Mesendoderm (in vitro differentiated cells): ENCODE measurements at regions not wholly inside any gene's neighbourhood (a gene's known extent, or its start where the extent isn't known, plus 50 kb on each side); places are given as distances from the start of the nearest gene placed in this dataset.

Experiments
- DNase-seq: peaks from one replicate; pipeline ENCODE4 v3.0.0; 2013
- H2AK5ac ChIP-seq: 2 replicates; pipeline ENCODE4 v1.6.1; 2013; ENCODE audit warnings: low read length, inconsistent platforms
- H2BK120ac ChIP-seq: 2 replicates; pipeline ENCODE4 v1.6.1; 2013; ENCODE audit warnings: low read depth, mild to moderate bottlenecking, low read length, moderate library complexity, mixed read lengths
- H2BK15ac ChIP-seq: replicated peaks from 2 replicates; pipeline ENCODE4 v1.6.1; 2013; ENCODE audit warnings: low read depth, mild to moderate bottlenecking, moderate library complexity
- H2BK5ac ChIP-seq: 2 replicates; pipeline ENCODE4 v1.6.1; 2013; ENCODE audit warnings: low read length, inconsistent platforms
- H3K18ac ChIP-seq: 2 replicates; pipeline ENCODE4 v1.6.1; 2013; ENCODE audit warnings: mild to moderate bottlenecking, low read length, mixed read lengths
- H3K23ac ChIP-seq: one replicate; pipeline ENCODE4 v1.6.1; 2013; ENCODE audit warnings: low read length
- H3K27ac ChIP-seq: 2 replicates; pipeline ENCODE4 v1.5.1; 2013; ENCODE audit warnings: low read depth, mild to moderate bottlenecking, inconsistent platforms, low read length, moderate library complexity
- H3K27me3 ChIP-seq: 2 replicates; pipeline ENCODE4 v1.6.1; 2013; ENCODE audit warnings: low read length, control low read depth, mild to moderate bottlenecking, inconsistent platforms; ENCODE audit not compliant: insufficient read depth, poor library complexity
- H3K36me3 ChIP-seq: 2 replicates; pipeline ENCODE4 v1.6.1; 2013; ENCODE audit warnings: low read length, inconsistent platforms; ENCODE audit not compliant: control insufficient read depth, insufficient read depth
- H3K4ac ChIP-seq: one replicate; pipeline ENCODE4 v1.6.1; 2013; ENCODE audit warnings: low read depth, mild to moderate bottlenecking, low read length, moderate library complexity
- H3K4me1 ChIP-seq: 2 replicates; pipeline ENCODE4 v1.6.1; 2013; ENCODE audit warnings: low read depth, low read length, inconsistent platforms; ENCODE audit not compliant: control insufficient read depth
- H3K4me2 ChIP-seq: 2 replicates; pipeline ENCODE4 v1.6.1; 2013; ENCODE audit warnings: low read length
- H3K4me3 ChIP-seq: 2 replicates; pipeline ENCODE4 v1.5.1; 2013; ENCODE audit warnings: mild to moderate bottlenecking, low read length
- H3K56ac ChIP-seq: one replicate; pipeline ENCODE4 v1.6.1; 2013; ENCODE audit warnings: low read length
- H3K79me1 ChIP-seq: 2 replicates; pipeline ENCODE4 v1.6.1; 2013; ENCODE audit warnings: low read length, inconsistent platforms
- H3K79me2 ChIP-seq: 2 replicates; pipeline ENCODE4 v1.6.1; 2013; ENCODE audit warnings: mild to moderate bottlenecking, low read length; ENCODE audit not compliant: control insufficient read depth, insufficient read depth
- H3K9ac ChIP-seq: 2 replicates; pipeline ENCODE4 v1.6.1; 2013; ENCODE audit warnings: low read length, inconsistent platforms
- H4K5ac ChIP-seq: one replicate; pipeline ENCODE4 v1.6.1; 2013; ENCODE audit warnings: low read length
- H4K8ac ChIP-seq: one replicate; pipeline ENCODE4 v1.6.1; 2013; ENCODE audit warnings: low read depth, mild to moderate bottlenecking, control low read depth, low read length, moderate library complexity
- WGBS: extraction: QIAGEN DNeasy Blood & Tissue Kit; methylation state at CpG from one replicate; pipeline ENCODE4 v1.1.7; 2013; ENCODE audit warnings: low lambda C conversion rate, missing lambda C conversion rate; ENCODE audit not compliant: insufficient coverage; ENCODE audit errors: extremely low coverage; 5-methylcytosine and 5-hydroxymethylcytosine counted together

- Histone ChIP-seq H2AK5ac (no peak overlapping the region), H2BK5ac (no peak overlapping the region), H3K56ac (no peak overlapping the region), H3K4ac (no peak overlapping the region), H3K4me3 (no peak overlapping the region), H3K23ac (no peak overlapping the region), H2BK120ac (no peak overlapping the region), H3K79me2 (no peaks in the 10 kb centered on the region), H3K27ac (no peak overlapping the region), H3K4me1 (no peaks in the 10 kb centered on the region), H3K27me3 (no peaks in the 10 kb centered on the region), H4K8ac (no peak overlapping the region), H4K5ac (no peak overlapping the region), H3K9ac (no peak overlapping the region), H3K18ac (no peak overlapping the region), H3K36me3 (no peaks in the 10 kb centered on the region), H2BK15ac (no peak overlapping the region), H3K79me1 (no peaks in the 10 kb centered on the region), H3K4me2 (no peak overlapping the region)
- DNase-seq: peak; percentile 9
- no CpG with 5 or more reads among the region's 9 CpGs for WGBS
Observed at GRCh38 chr5:3517348-3517747, 78.3 kb upstream of the IRX1 start.

GRCh38 chr5:3512361-3513095 lies 83.1 kb upstream of the IRX1 start:
- H3K4me2 ChIP-seq: no peak overlapping the region
- no peak overlapping the region for H2BK15ac ChIP-seq
- H3K4ac ChIP-seq: no peak overlapping the region
- DNase-seq: peak; percentile 6
- no peaks in the 10 kb centered on the region for H3K4me1 ChIP-seq
- no peak overlapping the region for H2BK5ac ChIP-seq
- H2BK120ac ChIP-seq: no peak overlapping the region
- no peak overlapping the region for H3K27ac ChIP-seq
- no peak overlapping the region for H2AK5ac ChIP-seq
- H3K56ac ChIP-seq: no peak overlapping the region
- H3K9ac ChIP-seq: no peak overlapping the region
- no peaks in the 10 kb centered on the region for H3K27me3 ChIP-seq
- no CpG with 5 or more reads among the region's 13 CpGs for WGBS
- no peak overlapping the region for H4K5ac ChIP-seq
- no peak overlapping the region for H3K4me3 ChIP-seq
- H3K79me2 ChIP-seq: no peaks in the 10 kb centered on the region
- no peaks in the 10 kb centered on the region for H3K36me3 ChIP-seq
- H3K79me1 ChIP-seq: no peaks in the 10 kb centered on the region
- H4K8ac ChIP-seq: no peak overlapping the region
- H3K23ac ChIP-seq: no peak overlapping the region
- H3K18ac ChIP-seq: no peak overlapping the region

- Histone ChIP-seq H3K4ac (no peak overlapping the region), H3K4me1 (no peaks in the 10 kb centered on the region), H2BK15ac (no peak overlapping the region), H4K8ac (no peak overlapping the region), H3K79me1 (no peaks in the 10 kb centered on the region), H3K4me2 (no peak overlapping the region), H4K5ac (no peak overlapping the region), H2BK5ac (no peak overlapping the region), H2AK5ac (no peak overlapping the region), H3K4me3 (no peak overlapping the region), H3K27me3 (no peaks in the 10 kb centered on the region), H2BK120ac (no peak overlapping the region), H3K36me3 (no peaks in the 10 kb centered on the region), H3K23ac (no peak overlapping the region), H3K27ac (no peak overlapping the region), H3K18ac (no peak overlapping the region), H3K56ac (no peak overlapping the region), H3K9ac (no peak overlapping the region), H3K79me2 (no peaks in the 10 kb centered on the region)
- DNase-seq: no peak
- no CpG with 5 or more reads among the region's 7 CpGs for whole genome bisulfite sequencing
Observed at GRCh38 chr5:3511934-3512333, 83.7 kb upstream of the IRX1 start.

DNA sequence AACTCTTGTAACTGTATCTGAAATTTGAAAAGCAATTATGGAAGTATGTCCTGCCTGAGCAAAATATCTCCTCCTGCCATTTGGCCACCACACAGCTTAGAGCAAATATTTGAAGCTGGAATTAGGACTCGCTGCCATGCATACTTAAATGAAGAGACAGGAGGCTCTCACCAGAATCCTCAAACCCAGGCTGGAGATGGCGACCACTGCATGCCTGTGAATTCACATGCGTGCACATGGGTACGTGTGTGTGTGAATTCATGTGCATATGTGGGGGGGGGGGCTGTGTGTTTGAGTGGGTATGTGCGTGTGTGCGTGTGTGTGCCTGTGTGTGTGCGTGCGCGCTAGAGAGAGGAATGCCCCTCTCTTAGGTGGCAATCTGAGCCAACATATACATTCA lies 84.1 kb upstream of the IRX1 start:
- no peak overlapping the region for H2BK120ac ChIP-seq
- no peaks in the 10 kb centered on the region for H3K79me2 ChIP-seq
- H3K4me1 ChIP-seq: no peaks in the 10 kb centered on the region
- H3K23ac ChIP-seq: no peak overlapping the region
- H3K56ac ChIP-seq: no peak overlapping the region
- no peak overlapping the region for H2AK5ac ChIP-seq
- H2BK5ac ChIP-seq: no peak overlapping the region
- no peak overlapping the region for H4K5ac ChIP-seq
- no peak overlapping the region for H3K9ac ChIP-seq
- H3K79me1 ChIP-seq: no peaks in the 10 kb centered on the region
- no peaks in the 10 kb centered on the region for H3K36me3 ChIP-seq
- no peak overlapping the region for H2BK15ac ChIP-seq
- no peak overlapping the region for H4K8ac ChIP-seq
- no peak overlapping the region for H3K4ac ChIP-seq
- H3K4me2 ChIP-seq: no peak overlapping the region
- no peak overlapping the region for H3K4me3 ChIP-seq
- WGBS: no CpG with 5 or more reads among the region's 9 CpGs
- no peak for DNase-seq
- no peak overlapping the region for H3K27ac ChIP-seq
- no peaks in the 10 kb centered on the region for H3K27me3 ChIP-seq
- H3K18ac ChIP-seq: no peak overlapping the region

- H3K27me3 ChIP-seq: no peaks in the 10 kb centered on the region
- no peak overlapping the region for H3K27ac ChIP-seq
- no peaks in the 10 kb centered on the region for H3K4me1 ChIP-seq
- no peaks in the 10 kb centered on the region for H3K79me2 ChIP-seq
- H3K4me2 ChIP-seq: no peak overlapping the region
- H2BK120ac ChIP-seq: no peak overlapping the region
- no peaks in the 10 kb centered on the region for H3K36me3 ChIP-seq
- no peak for DNase-seq
- H3K56ac ChIP-seq: no peak overlapping the region
- no peak overlapping the region for H3K23ac ChIP-seq
- H4K5ac ChIP-seq: no peak overlapping the region
- H4K8ac ChIP-seq: no peak overlapping the region
- no peak overlapping the region for H2BK5ac ChIP-seq
- H3K79me1 ChIP-seq: no peaks in the 10 kb centered on the region
- H2BK15ac ChIP-seq: no peak overlapping the region
- no peak overlapping the region for H2AK5ac ChIP-seq
- no peak overlapping the region for H3K18ac ChIP-seq
- H3K4me3 ChIP-seq: no peak overlapping the region
- no CpG with 5 or more reads among the region's 18 CpGs for WGBS
- no peak overlapping the region for H3K9ac ChIP-seq
- no peak overlapping the region for H3K4ac ChIP-seq
Observed at GRCh38 chr5:3510642-3511417, 84.8 kb upstream of the IRX1 start.
